Caco-2 (cell line): ENCODE measurements at regions not wholly inside any gene's neighbourhood (a gene's known extent, or its start where the extent isn't known, plus 50 kb on each side); places are given as distances from the start of the nearest gene placed in this dataset.

Experiments
- BruUV-seq: library from RNA; stranded (reverse); fragments of 400-500 nt; replicated peaks from 2 replicates; lab custom pipeline; 2021; lab: Mats Ljungman, UMichigan
- CTCF ChIA-PET: fragments of 300-600 bp; sonication (Branson Sonifier 250); formaldehyde crosslinking; loops from one replicate; lab custom pipeline; 2022; ENCODE audit warnings: antibody characterized with exemption; lab: Charles Lee
- POLR2A ChIA-PET: fragments of 300-600 bp; sonication (Branson Sonifier 250); formaldehyde crosslinking; loops from one replicate; lab custom pipeline; 2022; ENCODE audit warnings: antibody characterized with exemption; lab: Charles Lee
- DNase-seq, 2 experiments: peaks; one replicate each; pipeline versions ENCODE4 v3.0.0 to v3.0.0-alpha.2; 2020 to 2022
- H3K27me3 ChIP-seq: replicated peaks from 2 replicates; pipeline ENCODE4 v1.6.0; 2011; ENCODE audit warnings: low read length; ENCODE audit not compliant: control insufficient read depth, insufficient read depth
- H3K36me3 ChIP-seq: 2 replicates; pipeline ENCODE4 v1.5.1; 2011; ENCODE audit warnings: low read length; ENCODE audit not compliant: control insufficient read depth, insufficient read depth
- H3K4me1 ChIP-seq: fragments of 250-450 bp; sonication (Bioruptor Pico); 2 replicates; pipeline ENCODE4 v1.5.1; 2020; ENCODE audit warnings: mild to moderate bottlenecking
- H3K4me3 ChIP-seq: 2 replicates; pipeline ENCODE4 v1.5.1; 2011; ENCODE audit warnings: low read depth, mild to moderate bottlenecking, control low read depth, low read length
- H3K9me3 ChIP-seq: fragments of 250-450 bp; sonication (Bioruptor Pico); 2 replicates; pipeline ENCODE4 v1.5.1; 2020; ENCODE audit warnings: mild to moderate bottlenecking, moderate library complexity
- H3K27ac Mint-ChIP-seq: one replicate; pipeline ENCODE4 v1.8.0; 2022; ENCODE audit warnings: mixed read lengths; ENCODE audit not compliant: unreplicated experiment
- H3K27me3 Mint-ChIP-seq: one replicate; pipeline ENCODE4 v1.8.0; 2022; ENCODE audit warnings: mixed read lengths; ENCODE audit not compliant: insufficient read depth, unreplicated experiment
- H3K36me3 Mint-ChIP-seq: one replicate; pipeline ENCODE4 v1.8.0; 2022; ENCODE audit warnings: mild to moderate bottlenecking, mixed read lengths; ENCODE audit not compliant: insufficient read depth, unreplicated experiment
- H3K4me1 Mint-ChIP-seq: one replicate; pipeline ENCODE4 v1.8.0; 2022; ENCODE audit warnings: low read depth, mixed read lengths; ENCODE audit not compliant: unreplicated experiment
- H3K4me3 Mint-ChIP-seq: one replicate; pipeline ENCODE4 v1.8.0; 2022; ENCODE audit warnings: mild to moderate bottlenecking, moderate library complexity, mixed read lengths; ENCODE audit not compliant: unreplicated experiment
- H3K9me3 Mint-ChIP-seq: one replicate; pipeline ENCODE4 v1.8.0; 2022; ENCODE audit warnings: mixed read lengths; ENCODE audit not compliant: unreplicated experiment
- CTCF ChIP-seq, 2 experiments: fragments of 200-600 bp in 1 of 2; IDR thresholded peaks; 1 replicate in 1 of 2; 2 replicates in 1 of 2; pipeline versions ENCODE4 v1.5.1 to v1.8.0; 2011 to 2022; ENCODE audit warnings: antibody characterized with exemption in 1 of 2, control low read depth in 1 of 2, inconsistent platforms in 1 of 2, low read depth in 1 of 2, low read length in 1 of 2, mild to moderate bottlenecking in 1 of 2, moderate library complexity in 1 of 2; ENCODE audit not compliant: insufficient read depth in 1 of 2, severe bottlenecking in 1 of 2, unreplicated experiment in 1 of 2
- intact Hi-C: fragments of 100-400 bp; cut with micrococcal nuclease; formaldehyde crosslinking; loops from one replicate; pipeline ENCODE4 v1.10.0; 2022; ENCODE audit not compliant: unreplicated experiment

GRCh38 chr3:80434366-80434765 lies 666.6 kb upstream of the ROBO1 start:
- no peaks in the 10 kb centered on the region for H3K36me3 ChIP-seq
- BruUV-seq = no TSS peak
- no peaks in the 10 kb centered on the region for H3K9me3 ChIP-seq
- H3K9me3 Mint-ChIP-seq = no peaks in the 10 kb centered on the region
- no peak overlapping the region for H3K4me3 ChIP-seq
- H3K27ac Mint-ChIP-seq = no peak overlapping the region
- intact Hi-C loops = no loop called here
- TF ChIP-seq CTCF (IDR thresholded peaks at IDR 0.05; ENCODE audit: insufficient read depth in 1 of 2, low read depth in 1 of 2, low read length in 1 of 2, severe bottlenecking in 1 of 2, unreplicated experiment in 1 of 2) = no peak
- ChIA-PET POLR2A (no interaction called here), CTCF (no interaction called here)
- no peaks in the 10 kb centered on the region for H3K27me3 ChIP-seq
- no peak for DNase-seq
- no peaks in the 10 kb centered on the region for H3K36me3 Mint-ChIP-seq
- H3K27me3 Mint-ChIP-seq = no peaks in the 10 kb centered on the region
- no peaks in the 10 kb centered on the region for H3K4me1 Mint-ChIP-seq
- H3K4me1 ChIP-seq = no peaks in the 10 kb centered on the region
- no peak overlapping the region for H3K4me3 Mint-ChIP-seq

DNA sequence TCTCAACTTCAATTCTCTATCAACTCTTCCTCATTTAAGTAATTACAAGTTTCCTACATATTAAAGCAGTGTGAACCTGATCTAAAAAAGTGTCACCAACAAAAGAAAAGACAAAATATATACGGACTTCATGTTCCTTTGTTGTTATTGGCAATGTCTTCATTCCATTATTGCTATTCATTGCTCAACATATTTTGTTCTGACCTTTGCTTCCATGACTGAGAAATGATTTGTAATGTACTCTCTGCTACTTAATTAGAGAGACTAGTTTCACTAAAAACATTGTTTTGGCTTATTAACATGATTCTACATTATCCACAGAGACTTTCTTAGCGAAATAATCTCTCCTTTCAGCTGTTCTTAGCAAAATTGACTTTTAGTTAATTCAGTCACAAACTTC lies 657.2 kb upstream of the ROBO1 start:
- H3K9me3 Mint-ChIP-seq = no peaks in the 10 kb centered on the region
- H3K27ac Mint-ChIP-seq = no peak overlapping the region
- POLR2A ChIA-PET = no interaction called here

GRCh38 chr3:80408030-80408721 lies 640.4 kb upstream of the ROBO1 start:
- no peak for TF ChIP-seq CTCF (IDR thresholded peaks at IDR 0.05; ENCODE audit: insufficient read depth in 1 of 2, low read depth in 1 of 2, low read length in 1 of 2, severe bottlenecking in 1 of 2, unreplicated experiment in 1 of 2)
- CTCF ChIA-PET = no interaction called here
- H3K4me3 Mint-ChIP-seq = no peak overlapping the region
- no peaks in the 10 kb centered on the region for H3K9me3 Mint-ChIP-seq
- Histone ChIP-seq H3K4me3 (no peak overlapping the region), H3K36me3 (no peaks in the 10 kb centered on the region), H3K27me3 (no peaks in the 10 kb centered on the region), H3K9me3 (no peaks in the 10 kb centered on the region), H3K4me1 (no peaks in the 10 kb centered on the region)
- no peaks in the 10 kb centered on the region for H3K36me3 Mint-ChIP-seq
- BruUV-seq = no TSS peak
- H3K27me3 Mint-ChIP-seq = no peaks in the 10 kb centered on the region
- no peak for DNase-seq
- no peak overlapping the region for H3K27ac Mint-ChIP-seq
- no peaks in the 10 kb centered on the region for H3K4me1 Mint-ChIP-seq
- intact Hi-C loops = no loop called here
- POLR2A ChIA-PET = no interaction called here

More for the DNA sequence above, 657.2 kb upstream of the ROBO1 start:
- no peaks in the 10 kb centered on the region for H3K27me3 Mint-ChIP-seq
- CTCF ChIA-PET = interaction anchor here (0.6 kb wide), 1 partner anchor 895 kb away, joined by 4 read pairs; no protein-coding TSS in a partner anchor
- no peaks in the 10 kb centered on the region for H3K4me1 ChIP-seq
- BruUV-seq = no TSS peak
- no peaks in the 10 kb centered on the region for H3K27me3 ChIP-seq
- no peaks in the 10 kb centered on the region for H3K36me3 ChIP-seq
- no peak overlapping the region for H3K4me3 ChIP-seq
- TF ChIP-seq CTCF (IDR thresholded peaks at IDR 0.05; ENCODE audit: insufficient read depth in 1 of 2, low read depth in 1 of 2, low read length in 1 of 2, severe bottlenecking in 1 of 2, unreplicated experiment in 1 of 2) = no peak
- no peaks in the 10 kb centered on the region for H3K36me3 Mint-ChIP-seq
- no peak for DNase-seq
- no peaks in the 10 kb centered on the region for H3K9me3 ChIP-seq
- H3K4me1 Mint-ChIP-seq = no peaks in the 10 kb centered on the region
- no peak overlapping the region for H3K4me3 Mint-ChIP-seq
- intact Hi-C loops = no loop called here
